Mesothelial cell of epicardium (in vitro differentiated cells): ENCODE measurements at regions not wholly inside any gene's neighbourhood (a gene's known extent, or its start where the extent isn't known, plus 50 kb on each side); places are given as distances from the start of the nearest gene placed in this dataset.

Experiments
- DNase-seq, 2 experiments: peaks; one replicate each; pipeline ENCODE4 v3.0.0; 2021; ENCODE audit warnings: low spot score in 2 of 2; ENCODE audit not compliant: unreplicated experiment in 2 of 2
- H3K27ac Mint-ChIP-seq: 2 replicates; pipeline ENCODE4 v1.8.0; 2021; ENCODE audit warnings: mixed read lengths
- H3K27me3 Mint-ChIP-seq: 2 replicates; pipeline ENCODE4 v1.8.0; 2021; ENCODE audit warnings: low read depth, mixed read lengths
- H3K36me3 Mint-ChIP-seq: 2 replicates; pipeline ENCODE4 v1.8.0; 2021; ENCODE audit warnings: mixed read lengths
- H3K4me1 Mint-ChIP-seq: 2 replicates; pipeline ENCODE4 v1.8.0; 2021; ENCODE audit warnings: mixed read lengths
- H3K4me3 Mint-ChIP-seq: 2 replicates; pipeline ENCODE4 v1.8.0; 2021; ENCODE audit warnings: mild to moderate bottlenecking, moderate library complexity, mixed read lengths
- H3K9me3 Mint-ChIP-seq: 2 replicates; pipeline ENCODE4 v1.8.0; 2021; ENCODE audit warnings: mixed read lengths
- TF ChIP-seq, protein P1 (sequence below): fragments of 200-600 bp; sonication (generic); IDR thresholded peaks from one replicate; pipeline ENCODE4 v1.5.0; 2021; ENCODE audit warnings: antibody characterized with exemption; ENCODE audit not compliant: unreplicated experiment

DNA sequence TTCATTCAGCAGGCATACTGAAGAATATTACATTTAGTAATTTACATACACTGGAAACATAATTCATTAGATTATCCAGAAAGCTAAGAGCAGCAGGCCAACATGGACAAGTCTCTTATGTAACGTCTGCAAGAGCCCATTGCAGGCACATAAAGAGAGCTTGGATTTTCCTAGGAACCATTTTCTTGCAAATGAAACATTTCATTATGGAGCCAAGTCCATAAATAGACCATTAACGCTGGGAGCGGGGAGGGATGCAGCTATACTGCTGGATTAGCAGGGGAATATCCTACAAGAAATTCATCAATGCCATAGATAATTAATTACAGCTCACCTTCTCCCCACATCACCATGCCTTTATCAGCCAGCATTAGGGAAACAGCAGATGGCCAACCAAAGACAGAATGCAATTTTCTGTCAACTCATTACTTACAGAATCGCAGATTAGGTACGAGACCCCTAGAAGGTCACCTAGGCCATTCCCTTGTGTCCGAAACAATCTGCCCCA, 170.4 kb downstream of the C1D start:
- Mint-ChIP-seq H3K27me3 (no peaks in the 10 kb centered on the region), H3K4me1 (peaks cover 25% of the 10 kb centered on the region)

DNA sequence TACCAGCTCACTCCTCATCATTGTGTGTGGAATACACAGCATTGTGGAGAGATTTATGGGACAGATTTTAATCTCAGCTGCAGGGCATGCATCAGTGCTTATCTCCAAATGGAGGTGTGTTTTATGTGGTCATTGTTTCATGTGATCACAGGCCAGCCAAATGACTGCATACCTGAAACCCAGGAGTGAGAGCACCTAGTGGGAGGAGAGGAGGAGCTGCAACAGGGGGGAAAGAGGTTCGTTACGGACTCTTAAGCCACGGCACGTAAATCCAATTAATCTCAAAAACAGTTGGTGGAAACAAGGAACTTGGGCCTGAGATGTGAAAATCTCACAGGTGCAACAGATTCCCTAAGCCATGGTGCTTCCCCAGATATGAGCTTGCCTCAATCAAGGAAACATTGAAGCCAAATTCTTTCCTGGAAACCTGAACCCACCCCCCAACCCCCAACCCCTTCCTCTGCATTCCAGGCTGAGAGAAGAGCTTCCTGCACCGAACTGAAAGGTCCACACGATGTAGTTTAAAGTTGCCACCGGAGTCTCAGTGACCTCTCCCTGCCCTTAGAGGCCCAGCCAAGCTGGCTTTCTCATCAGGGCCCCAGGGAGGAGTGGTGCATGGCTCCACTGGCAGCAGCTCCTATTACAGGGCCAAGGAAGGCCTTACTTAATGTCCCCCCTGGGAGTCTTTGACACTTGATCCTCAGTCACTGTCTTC, 167.4 kb downstream of the C1D start:
- DNase-seq = no peak
- TF ChIP-seq, protein P1, sequence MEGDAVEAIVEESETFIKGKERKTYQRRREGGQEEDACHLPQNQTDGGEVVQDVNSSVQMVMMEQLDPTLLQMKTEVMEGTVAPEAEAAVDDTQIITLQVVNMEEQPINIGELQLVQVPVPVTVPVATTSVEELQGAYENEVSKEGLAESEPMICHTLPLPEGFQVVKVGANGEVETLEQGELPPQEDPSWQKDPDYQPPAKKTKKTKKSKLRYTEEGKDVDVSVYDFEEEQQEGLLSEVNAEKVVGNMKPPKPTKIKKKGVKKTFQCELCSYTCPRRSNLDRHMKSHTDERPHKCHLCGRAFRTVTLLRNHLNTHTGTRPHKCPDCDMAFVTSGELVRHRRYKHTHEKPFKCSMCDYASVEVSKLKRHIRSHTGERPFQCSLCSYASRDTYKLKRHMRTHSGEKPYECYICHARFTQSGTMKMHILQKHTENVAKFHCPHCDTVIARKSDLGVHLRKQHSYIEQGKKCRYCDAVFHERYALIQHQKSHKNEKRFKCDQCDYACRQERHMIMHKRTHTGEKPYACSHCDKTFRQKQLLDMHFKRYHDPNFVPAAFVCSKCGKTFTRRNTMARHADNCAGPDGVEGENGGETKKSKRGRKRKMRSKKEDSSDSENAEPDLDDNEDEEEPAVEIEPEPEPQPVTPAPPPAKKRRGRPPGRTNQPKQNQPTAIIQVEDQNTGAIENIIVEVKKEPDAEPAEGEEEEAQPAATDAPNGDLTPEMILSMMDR = no peak

More for the DNA sequence above, 170.4 kb downstream of the C1D start:
- no peak for DNase-seq
- H3K36me3 Mint-ChIP-seq = no peaks in the 10 kb centered on the region
- peaks cover 6% of the 10 kb centered on the region for H3K9me3 Mint-ChIP-seq
- no peak overlapping the region for H3K27ac Mint-ChIP-seq
- TF ChIP-seq, protein P1 = no peak
- H3K4me3 Mint-ChIP-seq = no peak overlapping the region

DNA sequence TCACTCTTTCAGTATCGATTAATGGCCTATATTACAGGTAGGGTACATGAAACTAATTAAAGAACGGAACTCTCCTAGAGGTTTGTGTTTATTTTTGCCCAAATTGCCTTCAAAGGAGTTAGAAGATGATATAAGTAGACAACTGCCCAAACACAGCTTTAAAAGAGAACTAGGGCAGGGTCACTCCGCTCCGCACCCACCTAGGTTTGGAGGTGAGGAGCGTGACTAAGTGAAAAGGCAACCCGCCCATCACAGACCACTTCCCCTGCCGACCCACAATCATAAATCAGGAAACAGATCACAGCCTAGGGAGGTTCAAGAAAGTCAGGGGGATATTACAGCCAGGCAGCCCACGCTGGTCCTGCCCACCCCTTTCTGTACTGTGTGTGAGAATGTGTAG, 166.7 kb downstream of the C1D start:
- Mint-ChIP-seq H3K36me3 (no peaks in the 10 kb centered on the region), H3K27ac (peak overlapping the region; percentile 92), H3K27me3 (no peaks in the 10 kb centered on the region), H3K4me3 (no peak overlapping the region), H3K9me3 (peaks cover 6% of the 10 kb centered on the region), H3K4me1 (peaks cover 37% of the 10 kb centered on the region)
- no peak for DNase-seq
- TF ChIP-seq, protein P1 = no peak

More for the DNA sequence above, 167.4 kb downstream of the C1D start:
- H3K4me3 Mint-ChIP-seq = no peak overlapping the region
- H3K9me3 Mint-ChIP-seq = peaks cover 6% of the 10 kb centered on the region
- H3K4me1 Mint-ChIP-seq = peaks cover 37% of the 10 kb centered on the region
- H3K27ac Mint-ChIP-seq = peak overlapping the region; percentile 92
- H3K27me3 Mint-ChIP-seq = no peaks in the 10 kb centered on the region
- no peaks in the 10 kb centered on the region for H3K36me3 Mint-ChIP-seq

DNA sequence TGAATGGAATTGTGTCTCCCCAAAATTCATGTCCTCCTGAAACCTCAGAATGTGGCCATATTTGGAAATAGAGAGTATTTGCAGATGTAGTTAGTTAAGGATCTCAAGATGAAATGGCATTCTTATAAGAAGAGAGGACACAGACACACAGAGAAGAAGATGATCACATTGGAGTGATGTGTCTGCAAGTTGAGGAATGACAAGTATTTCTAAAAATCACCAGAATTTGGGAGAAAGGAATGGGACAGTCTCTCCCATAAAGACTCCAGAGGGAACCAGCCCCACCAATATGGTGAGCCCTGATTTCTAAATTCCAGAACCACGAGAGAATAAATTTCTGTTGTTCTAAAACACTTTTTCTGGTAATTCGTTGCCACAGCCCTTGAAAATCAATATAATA, 166.3 kb downstream of the C1D start:
- H3K27ac Mint-ChIP-seq = no peak overlapping the region
- H3K9me3 Mint-ChIP-seq = peaks cover 10% of the 10 kb centered on the region
- H3K4me1 Mint-ChIP-seq = peaks cover 37% of the 10 kb centered on the region
- TF ChIP-seq, protein P1 = no peak
- no peaks in the 10 kb centered on the region for H3K27me3 Mint-ChIP-seq
- H3K36me3 Mint-ChIP-seq = no peaks in the 10 kb centered on the region
- no peak overlapping the region for H3K4me3 Mint-ChIP-seq
- DNase-seq = no peak

DNA sequence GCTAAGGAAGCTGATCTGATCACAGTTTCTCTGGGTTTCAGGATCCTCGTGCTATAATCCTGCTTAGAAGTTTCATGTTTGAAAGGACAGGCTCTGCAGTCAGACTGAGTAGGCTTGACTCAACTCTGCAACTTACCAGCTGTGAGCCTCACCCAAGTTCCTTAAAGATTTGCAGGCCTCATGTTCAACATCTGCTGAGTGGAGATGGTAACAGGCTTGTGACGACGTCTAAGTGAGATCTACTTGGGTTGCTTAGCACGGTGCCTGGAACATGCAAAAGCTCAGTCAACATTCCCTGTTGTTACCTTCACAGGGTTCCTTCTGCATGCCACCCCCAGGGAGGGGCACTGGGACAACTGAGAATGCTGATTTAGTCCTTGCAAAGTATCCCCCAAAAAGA, 164.2 kb downstream of the C1D start:
- no peaks in the 10 kb centered on the region for H3K27me3 Mint-ChIP-seq
- peaks cover 12% of the 10 kb centered on the region for H3K9me3 Mint-ChIP-seq
- peaks cover 37% of the 10 kb centered on the region for H3K4me1 Mint-ChIP-seq
- H3K27ac Mint-ChIP-seq = no peak overlapping the region
- H3K36me3 Mint-ChIP-seq = no peaks in the 10 kb centered on the region
- no peak for DNase-seq
- H3K4me3 Mint-ChIP-seq = no peak overlapping the region
- TF ChIP-seq, protein P1 = no peak
